WTC11 (cell line): ENCODE measurements at regions not wholly inside any gene's neighbourhood (a gene's known extent, or its start where the extent isn't known, plus 50 kb on each side); places are given as distances from the start of the nearest gene placed in this dataset.
"Not testable (repeated sequence)": the region's sequence is repeated elsewhere in the genome, so short reads cannot be mapped to it uniquely, and the experiment has no call there.

Experiments
- ATAC-seq: fragments of 200-7000 bp; cut with Tn5 transposase; 2 replicates; pipeline ENCODE4 v1.10.0; 2021; ENCODE audit warnings: mild to moderate bottlenecking, moderate library complexity
- CTCF ChIA-PET: fragments of 300-600 bp; sonication (Branson Sonifier 250); formaldehyde crosslinking; loops from one replicate; lab custom pipeline; 2021; ENCODE audit warnings: antibody characterized with exemption; lab: Charles Lee
- POLR2A ChIA-PET: fragments of 350-600 bp; sonication (Branson Sonifier 250); formaldehyde crosslinking; loops from one replicate; lab custom pipeline; 2021; ENCODE audit warnings: antibody characterized with exemption; lab: Charles Lee
- DNase-seq: peaks from one replicate; pipeline ENCODE4 v3.0.0; 2021; ENCODE audit warnings: low spot score
- H3K27ac Mint-ChIP-seq: 2 replicates; pipeline ENCODE4 v1.8.0; 2021; ENCODE audit warnings: mixed read lengths
- H3K27me3 Mint-ChIP-seq: 2 replicates; pipeline ENCODE4 v1.8.0; 2021; ENCODE audit warnings: low read depth, mild to moderate bottlenecking, moderate library complexity, mixed read lengths
- H3K36me3 Mint-ChIP-seq: 2 replicates; pipeline ENCODE4 v1.8.0; 2021; ENCODE audit warnings: mixed read lengths
- H3K4me1 Mint-ChIP-seq: 2 replicates; pipeline ENCODE4 v1.8.0; 2022; ENCODE audit warnings: mixed read lengths
- H3K4me3 Mint-ChIP-seq: 2 replicates; pipeline ENCODE4 v1.8.0; 2021; ENCODE audit warnings: mild to moderate bottlenecking, moderate library complexity, mixed read lengths
- H3K9me3 Mint-ChIP-seq: 2 replicates; pipeline ENCODE4 v1.8.0; 2021; ENCODE audit warnings: mixed read lengths
- AR ChIP-seq: fragments of 250-450 bp; sonication (Bioruptor Pico); IDR thresholded peaks from 2 replicates; pipeline ENCODE4 v1.9.0; 2021; ENCODE audit warnings: mild to moderate bottlenecking
- ATF3 ChIP-seq: sonication (generic); formaldehyde crosslinking; conservative IDR thresholded peaks from 2 replicates; pipeline ENCODE4 v1.8.1; 2022; ENCODE audit warnings: mild to moderate bottlenecking, missing genetic modification reagents
- CBFB ChIP-seq: sonication (generic); formaldehyde crosslinking; IDR thresholded peaks from 2 replicates; pipeline ENCODE4 v1.8.1; 2022; ENCODE audit warnings: mild to moderate bottlenecking, low read depth, missing genetic modification reagents
- CREB1 ChIP-seq: sonication (generic); formaldehyde crosslinking; IDR thresholded peaks from 2 replicates; pipeline ENCODE4 v1.8.0; 2023; ENCODE audit warnings: mild to moderate bottlenecking, missing genetic modification reagents
- ELF4 ChIP-seq: sonication (generic); formaldehyde crosslinking; IDR thresholded peaks from 2 replicates; pipeline ENCODE4 v1.8.1; 2022; ENCODE audit warnings: low read depth, mild to moderate bottlenecking, moderate library complexity, missing genetic modification reagents
- EMX1 ChIP-seq: fragments of 250-450 bp; sonication (Bioruptor Pico); IDR thresholded peaks from 2 replicates; pipeline ENCODE4 v1.8.0; 2021; ENCODE audit warnings: mild to moderate bottlenecking
- FOXK1 ChIP-seq: sonication (generic); formaldehyde crosslinking; IDR thresholded peaks from 2 replicates; pipeline ENCODE4 v1.8.0; 2022; ENCODE audit warnings: mild to moderate bottlenecking, moderate library complexity, missing genetic modification reagents
- GABPB1 ChIP-seq: sonication (generic); formaldehyde crosslinking; IDR thresholded peaks from 2 replicates; pipeline ENCODE4 v1.8.1; 2023; ENCODE audit warnings: mild to moderate bottlenecking, missing genetic modification reagents
- GRHL2 ChIP-seq: fragments of 250-450 bp; sonication (Bioruptor Pico); IDR thresholded peaks from 2 replicates; pipeline ENCODE4 v1.8.0; 2022; ENCODE audit warnings: mild to moderate bottlenecking, moderate library complexity; ENCODE audit not compliant: insufficient replicate concordance, severe bottlenecking
- IRF2 ChIP-seq: sonication (generic); formaldehyde crosslinking; IDR thresholded peaks from 2 replicates; pipeline ENCODE4 v1.8.0; 2022; ENCODE audit warnings: low read depth, missing genetic modification reagents, borderline replicate concordance
- JAZF1 ChIP-seq: fragments of 250-450 bp; sonication (Bioruptor Pico); IDR thresholded peaks from 2 replicates; pipeline ENCODE4 v1.9.0; 2021; ENCODE audit warnings: moderate library complexity, mild to moderate bottlenecking, inconsistent platforms
- KAT7 ChIP-seq: sonication (generic); formaldehyde crosslinking; IDR thresholded peaks from 2 replicates; pipeline ENCODE4 v1.8.1; 2023; ENCODE audit warnings: missing genetic modification reagents, mild to moderate bottlenecking, borderline replicate concordance
- NFYB ChIP-seq: sonication (generic); formaldehyde crosslinking; conservative IDR thresholded peaks from 2 replicates; pipeline ENCODE4 v1.8.0; 2022; ENCODE audit warnings: low read depth, missing genetic modification reagents
- OVOL2 ChIP-seq: fragments of 250-450 bp; sonication (Bioruptor Pico); IDR thresholded peaks from 2 replicates; pipeline ENCODE4 v1.9.0; 2021; ENCODE audit warnings: mild to moderate bottlenecking, borderline replicate concordance
- RORB ChIP-seq: fragments of 250-450 bp; sonication (Bioruptor Pico); IDR thresholded peaks from 2 replicates; pipeline ENCODE4 v1.9.0; 2021; ENCODE audit warnings: mild to moderate bottlenecking
- TCF7 ChIP-seq: sonication (generic); formaldehyde crosslinking; IDR thresholded peaks from 2 replicates; pipeline ENCODE4 v1.8.0; 2022; ENCODE audit warnings: mild to moderate bottlenecking, low read depth, missing genetic modification reagents, moderate library complexity
- TEAD1 ChIP-seq: sonication (generic); formaldehyde crosslinking; IDR thresholded peaks from 2 replicates; pipeline ENCODE4 v1.8.0; 2022; ENCODE audit warnings: mild to moderate bottlenecking, missing genetic modification reagents
- TP53 ChIP-seq: sonication (generic); formaldehyde crosslinking; IDR thresholded peaks from 2 replicates; pipeline ENCODE4 v1.8.1; 2023; ENCODE audit warnings: mild to moderate bottlenecking, missing genetic modification reagents
- ZNF219 ChIP-seq: sonication (generic); formaldehyde crosslinking; IDR thresholded peaks from 2 replicates; pipeline ENCODE4 v1.8.0; 2023; ENCODE audit warnings: missing genetic modification reagents, mild to moderate bottlenecking, borderline replicate concordance
- TF ChIP-seq, protein P1 (sequence below): fragments of 250-450 bp; sonication (Bioruptor Pico); IDR thresholded peaks from 2 replicates; pipeline ENCODE4 v2.1.2; 2022; ENCODE audit warnings: mild to moderate bottlenecking, moderate library complexity
- TF ChIP-seq, protein P2 (sequence below): sonication (generic); formaldehyde crosslinking; IDR thresholded peaks from 2 replicates; pipeline ENCODE4 v1.8.1; 2022; ENCODE audit warnings: low read depth, missing genetic modification reagents, borderline replicate concordance

DNA sequence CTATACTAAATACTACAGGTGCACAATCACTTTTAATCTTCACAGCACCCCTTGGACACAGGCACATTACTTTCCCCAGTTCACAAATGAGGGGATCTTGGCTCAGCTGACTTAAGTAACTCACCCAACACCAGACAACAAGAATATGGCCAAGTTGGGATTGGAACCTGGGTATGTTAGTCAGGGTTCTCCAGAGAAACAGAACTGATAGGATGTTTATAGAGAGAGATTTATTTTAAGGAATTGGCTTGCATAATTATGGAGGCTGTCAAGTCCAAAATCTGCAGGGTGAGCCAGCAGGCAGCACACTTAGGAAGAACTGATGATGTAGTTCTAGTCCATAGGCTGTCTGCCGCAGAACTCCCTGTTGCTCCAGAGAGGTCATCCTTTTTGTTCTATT is 312.9 kb downstream of the MAN2A1 start (continued):
- TF ChIP-seq NFYB (CRISPR knock-in tag) (no peak), TCF7 (no peak), CBFB (CRISPR knock-in tag) (no peak)

DNA sequence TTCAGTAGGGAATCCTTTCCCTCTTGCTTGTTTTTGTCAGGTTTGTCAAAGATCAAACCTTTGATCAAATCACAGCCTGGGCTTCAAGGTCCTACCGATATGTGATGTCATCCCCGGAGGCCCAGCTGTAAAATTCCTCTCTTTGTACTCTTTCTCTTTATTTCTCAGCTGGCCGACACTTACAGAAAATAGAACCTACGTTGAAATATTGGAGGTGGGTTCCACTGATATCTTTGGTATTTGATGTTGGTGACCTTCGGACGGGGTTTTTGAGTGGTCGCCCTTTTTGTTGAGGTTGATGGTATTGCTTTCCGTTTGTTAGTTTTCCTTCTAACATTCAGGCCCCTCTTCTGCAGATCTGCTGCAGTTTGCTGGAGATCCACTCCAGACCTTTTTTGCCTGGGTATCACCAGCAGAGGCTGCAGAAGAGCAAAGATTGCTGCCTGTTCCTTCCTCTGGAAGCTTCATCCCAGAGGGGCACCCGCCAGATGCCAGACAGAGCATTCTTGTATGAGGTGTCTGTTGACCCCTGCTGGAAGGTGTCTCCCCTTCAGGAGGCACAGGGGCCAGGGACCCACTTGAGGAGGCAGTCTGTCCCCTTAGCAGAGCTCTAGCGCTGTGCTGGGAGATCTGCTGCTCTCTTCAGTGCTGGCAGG is 316.3 kb downstream of the MAN2A1 start:
- not testable (repeated sequence) for H3K27me3 Mint-ChIP-seq

DNA sequence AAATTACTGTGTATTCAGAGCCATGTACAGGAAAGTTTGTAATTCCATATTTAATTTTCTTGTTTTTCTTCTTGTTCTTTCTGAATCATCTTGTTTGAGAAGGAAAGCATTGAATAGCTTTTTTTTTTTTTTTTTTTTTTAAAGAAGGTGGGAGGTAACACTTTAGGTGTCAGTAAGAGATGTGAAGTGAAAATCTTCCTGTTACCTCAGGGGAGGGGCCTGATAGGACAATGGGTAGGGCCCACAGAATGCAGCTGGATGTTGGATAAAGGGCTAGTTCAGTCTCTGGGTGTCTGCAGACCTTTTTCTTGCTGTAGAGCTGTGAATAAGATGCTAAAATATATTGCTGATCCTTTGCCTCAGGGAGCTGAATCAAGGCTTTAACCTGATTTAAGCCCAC is 317.4 kb downstream of the MAN2A1 start:
- H3K4me3 Mint-ChIP-seq = no peak overlapping the region

More for the DNA sequence above, 316.3 kb downstream of the MAN2A1 start:
- CTCF ChIA-PET = interaction anchor here (1.0 to 1.7 kb wide), 3 partner anchors 8 to 318 kb away, joined by 3 to 4 read pairs (median 4); no protein-coding TSS in a partner anchor
- H3K27ac Mint-ChIP-seq, H3K4me3 Mint-ChIP-seq, H3K9me3 Mint-ChIP-seq, ATAC-seq, POLR2A ChIA-PET, H3K36me3 Mint-ChIP-seq: not testable (repeated sequence)
- peak; percentile 22 for DNase-seq
- H3K4me1 Mint-ChIP-seq = peaks cover 12% of the 10 kb centered on the region

DNA sequence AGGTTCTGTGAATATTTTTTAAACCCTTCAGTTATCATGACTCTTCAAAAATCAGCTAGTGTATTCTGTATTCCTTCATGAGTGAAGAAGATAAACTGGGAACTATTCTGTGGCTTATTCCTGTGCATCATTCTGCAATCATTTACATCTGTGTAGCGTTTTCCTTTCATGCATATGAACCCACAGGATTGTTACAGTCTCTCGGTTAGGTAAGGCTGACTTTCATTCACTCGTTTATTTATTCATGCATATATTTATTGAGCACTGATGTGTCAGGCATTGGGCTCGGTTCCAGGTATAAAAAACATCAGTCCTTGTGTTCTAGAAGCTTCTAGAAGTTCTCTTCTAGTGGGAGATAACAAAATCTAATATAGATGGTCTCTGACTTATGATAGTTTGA is 318.4 kb downstream of the MAN2A1 start:
- Mint-ChIP-seq H3K9me3 (no peaks in the 10 kb centered on the region), H3K4me1 (peaks cover 7% of the 10 kb centered on the region), H3K27ac (no peak overlapping the region), H3K36me3 (no peaks in the 10 kb centered on the region), H3K27me3 (no peaks in the 10 kb centered on the region), H3K4me3 (no peak overlapping the region)
- DNase-seq (no peak), ATAC-seq (no peak)
- CTCF ChIA-PET = no interaction called here
- POLR2A ChIA-PET = no interaction called here
- TF ChIP-seq GABPB1 (CRISPR knock-in tag) (no peak), ATF3 (CRISPR knock-in tag) (no peak), CBFB (CRISPR knock-in tag) (no peak), IRF2 (CRISPR knock-in tag) (no peak), AR (CRISPR knock-in tag) (no peak), CREB1 (CRISPR knock-in tag) (no peak), ZNF219 (CRISPR knock-in tag) (no peak), OVOL2 (CRISPR knock-in tag) (no peak), JAZF1 (CRISPR knock-in tag) (no peak), TEAD1 (CRISPR knock-in tag) (no peak), GRHL2 (CRISPR knock-in tag) (no peak), FOXK1 (CRISPR knock-in tag) (no peak), RORB (CRISPR knock-in tag) (no peak), EMX1 (CRISPR knock-in tag) (no peak)
- TF ChIP-seq, protein P1, sequence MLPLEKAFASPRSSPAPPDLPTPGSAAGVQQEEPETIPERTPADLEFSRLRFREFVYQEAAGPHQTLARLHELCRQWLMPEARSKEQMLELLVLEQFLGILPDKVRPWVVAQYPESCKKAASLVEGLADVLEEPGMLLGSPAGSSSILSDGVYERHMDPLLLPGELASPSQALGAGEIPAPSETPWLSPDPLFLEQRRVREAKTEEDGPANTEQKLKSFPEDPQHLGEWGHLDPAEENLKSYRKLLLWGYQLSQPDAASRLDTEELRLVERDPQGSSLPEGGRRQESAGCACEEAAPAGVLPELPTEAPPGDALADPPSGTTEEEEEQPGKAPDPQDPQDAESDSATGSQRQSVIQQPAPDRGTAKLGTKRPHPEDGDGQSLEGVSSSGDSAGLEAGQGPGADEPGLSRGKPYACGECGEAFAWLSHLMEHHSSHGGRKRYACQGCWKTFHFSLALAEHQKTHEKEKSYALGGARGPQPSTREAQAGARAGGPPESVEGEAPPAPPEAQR (CRISPR knock-in tag) = no peak
- TF ChIP-seq, protein P2, sequence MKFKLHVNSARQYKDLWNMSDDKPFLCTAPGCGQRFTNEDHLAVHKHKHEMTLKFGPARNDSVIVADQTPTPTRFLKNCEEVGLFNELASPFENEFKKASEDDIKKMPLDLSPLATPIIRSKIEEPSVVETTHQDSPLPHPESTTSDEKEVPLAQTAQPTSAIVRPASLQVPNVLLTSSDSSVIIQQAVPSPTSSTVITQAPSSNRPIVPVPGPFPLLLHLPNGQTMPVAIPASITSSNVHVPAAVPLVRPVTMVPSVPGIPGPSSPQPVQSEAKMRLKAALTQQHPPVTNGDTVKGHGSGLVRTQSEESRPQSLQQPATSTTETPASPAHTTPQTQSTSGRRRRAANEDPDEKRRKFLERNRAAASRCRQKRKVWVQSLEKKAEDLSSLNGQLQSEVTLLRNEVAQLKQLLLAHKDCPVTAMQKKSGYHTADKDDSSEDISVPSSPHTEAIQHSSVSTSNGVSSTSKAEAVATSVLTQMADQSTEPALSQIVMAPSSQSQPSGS (CRISPR knock-in tag) = no peak

More for the DNA sequence above, 317.4 kb downstream of the MAN2A1 start:
- TF ChIP-seq TP53 (CRISPR knock-in tag) (no peak), KAT7 (CRISPR knock-in tag) (no peak), ELF4 (no peak)
- peaks cover 7% of the 10 kb centered on the region for H3K4me1 Mint-ChIP-seq
- H3K9me3 Mint-ChIP-seq = no peaks in the 10 kb centered on the region
- H3K36me3 Mint-ChIP-seq = no peaks in the 10 kb centered on the region
- no peak for ATAC-seq
- CTCF ChIA-PET = interaction anchor here (0.9 to 1.2 kb wide), 3 partner anchors 33 to 244 kb away, joined by 3 to 6 read pairs (median 3); no protein-coding TSS in a partner anchor
- POLR2A ChIA-PET = no interaction called here
- no peak overlapping the region for H3K27ac Mint-ChIP-seq
- DNase-seq = no peak
- no peaks in the 10 kb centered on the region for H3K27me3 Mint-ChIP-seq
